ENCODE measurements at regions not wholly inside any gene's neighbourhood (a gene's known extent, or its start where the extent isn't known, plus 50 kb on each side); places are given as distances from the start of the nearest gene placed in this dataset.
A peak's percentile ranks its signal among the peaks of the same experiment; 100 is the strongest.

- CTCF ChIA-PET: no interaction called here
- Histone ChIP-seq H3K27me3 (replicated peaks; ENCODE audit: insufficient read depth, low read depth, low read length, poor library complexity) (no peaks in the 10 kb centered on the region), H3K9me3 (ENCODE audit: low read depth, low read length, poor library complexity, severe bottlenecking) (no peaks in the 10 kb centered on the region), H3K4me3 (ENCODE audit: low read depth, low read length, poor library complexity, severe bottlenecking) (no peak overlapping the region), H3K27ac (ENCODE audit: low read depth, low read length, poor library complexity, severe bottlenecking) (no peak overlapping the region), H3K4me1 (ENCODE audit: insufficient read depth, low read length, poor library complexity, severe bottlenecking) (no peaks in the 10 kb centered on the region), H3K36me3 (ENCODE audit: insufficient read depth, low read length, poor library complexity, severe bottlenecking) (no peaks in the 10 kb centered on the region)
- POLR2A ChIA-PET (ENCODE audit: low non-redundant PET): no interaction called here
- DNase-seq (ENCODE audit: low spot score): peak; percentile 5
- BruUV-seq (replicated peaks): no TSS peak
- TF ChIP-seq CTCF (conservative IDR thresholded peaks at IDR 0.05; ENCODE audit: low read depth, low read length): no peak
- TF ChIP-seq EZH2 (IDR thresholded peaks at IDR 0.05; ENCODE audit: borderline replicate concordance, low read depth, low read length, poor library complexity, severe bottlenecking): no peak
- intact Hi-C loops (cut with micrococcal nuclease; ENCODE audit: unreplicated experiment): no loop called here
These were observed 1087.8 kb downstream of the C4orf33 start for GRCh38 chr4:130183766-130184165.

GRCh38 chr4:130185123-130185522, 1089.2 kb downstream of the C4orf33 start:
- POLR2A ChIA-PET (ENCODE audit: low non-redundant PET): interaction anchor here (0.6 kb wide), 1 partner anchor 37 kb away, joined by 3 read pairs; no protein-coding TSS in a partner anchor

GRCh38 chr4:130186931-130187330, 1091.0 kb downstream of the C4orf33 start:
- Histone ChIP-seq H3K27me3 (replicated peaks; ENCODE audit: insufficient read depth, low read depth, low read length, poor library complexity) (no peaks in the 10 kb centered on the region), H3K9me3 (ENCODE audit: low read depth, low read length, poor library complexity, severe bottlenecking) (no peaks in the 10 kb centered on the region), H3K27ac (ENCODE audit: low read depth, low read length, poor library complexity, severe bottlenecking) (no peak overlapping the region), H3K4me1 (ENCODE audit: insufficient read depth, low read length, poor library complexity, severe bottlenecking) (no peaks in the 10 kb centered on the region), H3K36me3 (ENCODE audit: insufficient read depth, low read length, poor library complexity, severe bottlenecking) (no peaks in the 10 kb centered on the region), H3K4me3 (ENCODE audit: low read depth, low read length, poor library complexity, severe bottlenecking) (no peak overlapping the region)
- no TSS peak for BruUV-seq (replicated peaks)
- TF ChIP-seq EZH2 (IDR thresholded peaks at IDR 0.05; ENCODE audit: borderline replicate concordance, low read depth, low read length, poor library complexity, severe bottlenecking): no peak
- TF ChIP-seq CTCF (conservative IDR thresholded peaks at IDR 0.05; ENCODE audit: low read depth, low read length): no peak
- ChIA-PET CTCF (no interaction called here), POLR2A (ENCODE audit: low non-redundant PET) (no interaction called here)
- intact Hi-C loops (cut with micrococcal nuclease; ENCODE audit: unreplicated experiment): no loop called here
- no peak for DNase-seq (ENCODE audit: low spot score)

More at GRCh38 chr4:130185123-130185522, 1089.2 kb downstream of the C4orf33 start:
- Histone ChIP-seq H3K9me3 (ENCODE audit: low read depth, low read length, poor library complexity, severe bottlenecking) (no peaks in the 10 kb centered on the region), H3K4me1 (ENCODE audit: insufficient read depth, low read length, poor library complexity, severe bottlenecking) (no peaks in the 10 kb centered on the region), H3K27ac (ENCODE audit: low read depth, low read length, poor library complexity, severe bottlenecking) (no peak overlapping the region), H3K27me3 (replicated peaks; ENCODE audit: insufficient read depth, low read depth, low read length, poor library complexity) (no peaks in the 10 kb centered on the region), H3K4me3 (ENCODE audit: low read depth, low read length, poor library complexity, severe bottlenecking) (no peak overlapping the region), H3K36me3 (ENCODE audit: insufficient read depth, low read length, poor library complexity, severe bottlenecking) (no peaks in the 10 kb centered on the region)
- TF ChIP-seq CTCF (conservative IDR thresholded peaks at IDR 0.05; ENCODE audit: low read depth, low read length): no peak
- TF ChIP-seq EZH2 (IDR thresholded peaks at IDR 0.05; ENCODE audit: borderline replicate concordance, low read depth, low read length, poor library complexity, severe bottlenecking): no peak
- CTCF ChIA-PET: no interaction called here
- DNase-seq (ENCODE audit: low spot score): peak; percentile 9
- intact Hi-C loops (cut with micrococcal nuclease; ENCODE audit: unreplicated experiment): no loop called here
- no TSS peak for BruUV-seq (replicated peaks)

Data from A673 (cell line).